Adrenal gland (tissue), 9 donors: ENCODE measurements at regions not wholly inside any gene's neighbourhood (a gene's known extent, or its start where the extent isn't known, plus 50 kb on each side); places are given as distances from the start of the nearest gene placed in this dataset.

Source experiments
- DNase-seq, 7 donors: peaks; one replicate each; pipeline ENCODE4 v3.0.0-alpha.2; 2019 to 2020
- H3K27ac ChIP-seq, 5 donors: fragments of 200-600 bp; sonication (generic) in 4 of 5; 1 replicate in 3 of 5; 2 replicates in 2 of 5; pipeline versions ENCODE4 v1.5.1 to v1.8.0; 2016 to 2020; ENCODE audit warnings: mild to moderate bottlenecking in 1 of 5
- H3K27me3 ChIP-seq: fragments of 200-600 bp; 2 replicates; pipeline ENCODE4 v1.8.0; 2021
- H3K36me3 ChIP-seq, 2 donors: fragments of 200-600 bp; replicated peaks in 1 of 2; 1 replicate in 1 of 2; 2 replicates in 1 of 2; pipeline versions ENCODE4 v1.5.1 to v1.8.0; 2018 to 2022
- H3K4me1 ChIP-seq, 2 donors: fragments of 200-600 bp; replicated peaks in 1 of 2; 1 replicate in 1 of 2; 2 replicates in 1 of 2; pipeline versions ENCODE4 v1.5.1 to v1.8.0; 2018 to 2021
- H3K4me3 ChIP-seq, 4 donors: fragments of 200-600 bp; sonication (generic) in 3 of 4; one replicate each; pipeline ENCODE4 v1.5.1; 2016 to 2018
- H3K9me3 ChIP-seq, 3 donors: fragments of 200-600 bp; sonication (generic) in 1 of 3; replicated peaks in 1 of 3; 1 replicate in 2 of 3; 2 replicates in 1 of 3; pipeline versions ENCODE4 v1.5.1 to v1.8.0; 2016 to 2021
- CTCF ChIP-seq, 6 experiments: fragments of 450-650 bp in 4 of 6; fragments of 200-600 bp in 2 of 6; sonication (generic) in 1 of 6; IDR thresholded peaks; 1 replicate in 5 of 6; 2 replicates in 1 of 6; pipeline versions ENCODE4 v1.5.1 to v1.8.0; 2016 to 2021; ENCODE audit warnings: antibody characterized with exemption in 6 of 6, mild to moderate bottlenecking in 2 of 6, moderate library complexity in 1 of 6
- POLR2A ChIP-seq, 2 donors: fragments of 450-650 bp; IDR thresholded peaks; one replicate each; pipeline ENCODE4 v1.6.1; 2017; ENCODE audit warnings: antibody characterized with exemption in 2 of 2, mild to moderate bottlenecking in 2 of 2, moderate library complexity in 1 of 2
- WGBS, 4 donors: extraction: QIAGEN DNeasy Blood & Tissue Kit in 2 of 4; methylation state at CpG; one replicate each; pipeline versions ENCODE4 v1.1.5 to v1.1.7; 2013 to 2017; 5-methylcytosine and 5-hydroxymethylcytosine counted together
- intact Hi-C, 2 donors: fragments of 100-400 bp; cut with DNase I; formaldehyde crosslinking; loops; one replicate each; pipeline versions ENCODE4 v1.14.1 to v1.15.0; 2022 to 2023
- donor health status: healthy with polysubstance abuse.
- donor health status: Bipolar disorder and iron deficiency.
- donor health status: DM: yes; HTN: yes; CAD: no.
- donor health status: DM: no; HTN: no; CAD: no.
- donor health status: DM: no; HTN: no; CAD: no.

GRCh38 chr2:137729305-137729704, 235.0 kb upstream of the HNMT start:
- DNase-seq = no peak
- Histone ChIP-seq H3K36me3 (no peaks in the 10 kb centered on the region), H3K4me1 (no peaks in the 10 kb centered on the region), H3K9me3 (no peaks in the 10 kb centered on the region), H3K27ac (no peak overlapping the region), H3K27me3 (no peaks in the 10 kb centered on the region), H3K4me3 (no peak overlapping the region)
- 37 to 72% (median 54%) methylated on average over 3 of the region's 3 CpGs for WGBS, 4 donors
- TF ChIP-seq CTCF (IDR thresholded peaks at IDR 0.05) (no peak), POLR2A (IDR thresholded peaks at IDR 0.05) (no peak)
- intact Hi-C loops = no loop called here

GRCh38 chr2:137737559-137737958, 226.7 kb upstream of the HNMT start:
- Histone ChIP-seq H3K27ac (no peak overlapping the region), H3K27me3 (no peaks in the 10 kb centered on the region), H3K36me3 (no peaks in the 10 kb centered on the region), H3K4me1 (no peaks in the 10 kb centered on the region), H3K9me3 (no peaks in the 10 kb centered on the region), H3K4me3 (no peak overlapping the region)
- DNase-seq = no peak
- intact Hi-C loops = no loop called here
- TF ChIP-seq CTCF (IDR thresholded peaks at IDR 0.05) (no peak), POLR2A (IDR thresholded peaks at IDR 0.05) (no peak)

GRCh38 chr2:137741784-137742362, 222.4 kb upstream of the HNMT start:
- Histone ChIP-seq H3K36me3 (no peaks in the 10 kb centered on the region), H3K9me3 (no peaks in the 10 kb centered on the region), H3K27me3 (no peaks in the 10 kb centered on the region), H3K4me1 (no peaks in the 10 kb centered on the region), H3K27ac (no peak overlapping the region), H3K4me3 (no peak overlapping the region)
- no peak for DNase-seq
- 60 to 70% (median 62%) methylated on average over 5 of the region's 5 CpGs for WGBS, 4 donors
- TF ChIP-seq POLR2A (IDR thresholded peaks at IDR 0.05) (no peak), CTCF (IDR thresholded peaks at IDR 0.05) (no peak)
- intact Hi-C loops = no loop called here

GRCh38 chr2:137747509-137747908, 216.8 kb upstream of the HNMT start:
- intact Hi-C loops = no loop called here
- H3K4me3 ChIP-seq = no peak overlapping the region
- H3K27ac ChIP-seq = no peak overlapping the region
- H3K9me3 ChIP-seq = no peaks in the 10 kb centered on the region
- TF ChIP-seq CTCF (IDR thresholded peaks at IDR 0.05) = no peak
- no peak for TF ChIP-seq POLR2A (IDR thresholded peaks at IDR 0.05)
- no peak for DNase-seq
- H3K4me1 ChIP-seq = no peaks in the 10 kb centered on the region
- H3K36me3 ChIP-seq = no peaks in the 10 kb centered on the region
- H3K27me3 ChIP-seq = no peaks in the 10 kb centered on the region
